Neural cell (in vitro differentiated cells): ENCODE measurements at regions not wholly inside any gene's neighbourhood (a gene's known extent, or its start where the extent isn't known, plus 50 kb on each side); places are given as distances from the start of the nearest gene placed in this dataset.

ENCODE experiments used
- EP300 ChIP-seq: fragments of 450-650 bp; conservative IDR thresholded peaks from 2 replicates; pipeline ENCODE4 v1.6.1; 2014; ENCODE audit warnings: antibody characterized with exemption, mild to moderate bottlenecking, moderate library complexity; ENCODE audit not compliant: poor library complexity, severe bottlenecking
- EZH2 ChIP-seq: fragments of 200-600, 300-800 bp; shearing (Covaris generic), sonication (generic); IDR thresholded peaks from 2 replicates; pipeline ENCODE4 v1.6.1; 2014; ENCODE audit warnings: antibody characterized with exemption, low read length, borderline replicate concordance, mild to moderate bottlenecking; ENCODE audit not compliant: insufficient read depth, poor library complexity, severe bottlenecking
- MXI1 ChIP-seq: fragments of 450-650 bp; conservative IDR thresholded peaks from 2 replicates; pipeline ENCODE4 v1.6.1; 2014; ENCODE audit warnings: antibody characterized with exemption, mild to moderate bottlenecking; ENCODE audit not compliant: poor library complexity, severe bottlenecking
- POLR2AphosphoS5 ChIP-seq: IDR thresholded peaks from 2 replicates; pipeline ENCODE4 v1.6.1; 2012
- RAD21 ChIP-seq: fragments of 450-650 bp; conservative IDR thresholded peaks from 2 replicates; pipeline ENCODE4 v1.6.1; 2014; ENCODE audit warnings: antibody characterized with exemption, mild to moderate bottlenecking, moderate library complexity
- SMC3 ChIP-seq: fragments of 450-650 bp; conservative IDR thresholded peaks from 2 replicates; pipeline ENCODE4 v1.6.1; 2014; ENCODE audit warnings: antibody characterized with exemption, mild to moderate bottlenecking, moderate library complexity; ENCODE audit not compliant: poor library complexity
- TAF1 ChIP-seq: IDR thresholded peaks from 2 replicates; pipeline ENCODE4 v1.6.1; 2012; ENCODE audit warnings: low read depth
- TF ChIP-seq, protein P1 (sequence below): fragments of 450-650 bp; IDR thresholded peaks from 2 replicates; pipeline ENCODE4 v1.5.1; 2014; ENCODE audit warnings: antibody characterized with exemption, mild to moderate bottlenecking, moderate library complexity; ENCODE audit not compliant: poor library complexity, severe bottlenecking
- TF ChIP-seq, protein P2 (sequence below): IDR thresholded peaks from 2 replicates; pipeline ENCODE4 v1.6.1; 2012; ENCODE audit warnings: borderline replicate concordance

DNA sequence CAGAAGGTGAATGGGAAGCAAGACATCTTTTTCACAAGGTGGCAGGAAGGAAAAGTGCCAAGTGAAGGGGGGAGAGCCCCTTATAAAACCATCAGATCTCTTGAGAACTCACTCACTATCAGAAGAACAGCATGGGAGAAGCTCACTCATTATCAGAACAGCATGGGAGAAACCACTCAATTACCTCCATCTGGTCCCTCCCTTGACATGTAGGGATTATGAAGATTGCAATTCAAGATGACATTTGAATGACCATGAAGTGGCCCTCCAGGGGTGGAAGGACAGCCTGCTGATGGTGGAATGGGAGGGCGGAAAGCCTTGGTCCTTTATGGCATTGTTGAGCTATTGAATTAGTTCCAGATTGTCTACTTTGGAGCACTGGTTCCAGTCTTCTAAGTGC lies 413.0 kb upstream of the MEX3C start:
- TF ChIP-seq, protein P1, sequence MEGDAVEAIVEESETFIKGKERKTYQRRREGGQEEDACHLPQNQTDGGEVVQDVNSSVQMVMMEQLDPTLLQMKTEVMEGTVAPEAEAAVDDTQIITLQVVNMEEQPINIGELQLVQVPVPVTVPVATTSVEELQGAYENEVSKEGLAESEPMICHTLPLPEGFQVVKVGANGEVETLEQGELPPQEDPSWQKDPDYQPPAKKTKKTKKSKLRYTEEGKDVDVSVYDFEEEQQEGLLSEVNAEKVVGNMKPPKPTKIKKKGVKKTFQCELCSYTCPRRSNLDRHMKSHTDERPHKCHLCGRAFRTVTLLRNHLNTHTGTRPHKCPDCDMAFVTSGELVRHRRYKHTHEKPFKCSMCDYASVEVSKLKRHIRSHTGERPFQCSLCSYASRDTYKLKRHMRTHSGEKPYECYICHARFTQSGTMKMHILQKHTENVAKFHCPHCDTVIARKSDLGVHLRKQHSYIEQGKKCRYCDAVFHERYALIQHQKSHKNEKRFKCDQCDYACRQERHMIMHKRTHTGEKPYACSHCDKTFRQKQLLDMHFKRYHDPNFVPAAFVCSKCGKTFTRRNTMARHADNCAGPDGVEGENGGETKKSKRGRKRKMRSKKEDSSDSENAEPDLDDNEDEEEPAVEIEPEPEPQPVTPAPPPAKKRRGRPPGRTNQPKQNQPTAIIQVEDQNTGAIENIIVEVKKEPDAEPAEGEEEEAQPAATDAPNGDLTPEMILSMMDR, result no peak
- TF ChIP-seq, protein P2, sequence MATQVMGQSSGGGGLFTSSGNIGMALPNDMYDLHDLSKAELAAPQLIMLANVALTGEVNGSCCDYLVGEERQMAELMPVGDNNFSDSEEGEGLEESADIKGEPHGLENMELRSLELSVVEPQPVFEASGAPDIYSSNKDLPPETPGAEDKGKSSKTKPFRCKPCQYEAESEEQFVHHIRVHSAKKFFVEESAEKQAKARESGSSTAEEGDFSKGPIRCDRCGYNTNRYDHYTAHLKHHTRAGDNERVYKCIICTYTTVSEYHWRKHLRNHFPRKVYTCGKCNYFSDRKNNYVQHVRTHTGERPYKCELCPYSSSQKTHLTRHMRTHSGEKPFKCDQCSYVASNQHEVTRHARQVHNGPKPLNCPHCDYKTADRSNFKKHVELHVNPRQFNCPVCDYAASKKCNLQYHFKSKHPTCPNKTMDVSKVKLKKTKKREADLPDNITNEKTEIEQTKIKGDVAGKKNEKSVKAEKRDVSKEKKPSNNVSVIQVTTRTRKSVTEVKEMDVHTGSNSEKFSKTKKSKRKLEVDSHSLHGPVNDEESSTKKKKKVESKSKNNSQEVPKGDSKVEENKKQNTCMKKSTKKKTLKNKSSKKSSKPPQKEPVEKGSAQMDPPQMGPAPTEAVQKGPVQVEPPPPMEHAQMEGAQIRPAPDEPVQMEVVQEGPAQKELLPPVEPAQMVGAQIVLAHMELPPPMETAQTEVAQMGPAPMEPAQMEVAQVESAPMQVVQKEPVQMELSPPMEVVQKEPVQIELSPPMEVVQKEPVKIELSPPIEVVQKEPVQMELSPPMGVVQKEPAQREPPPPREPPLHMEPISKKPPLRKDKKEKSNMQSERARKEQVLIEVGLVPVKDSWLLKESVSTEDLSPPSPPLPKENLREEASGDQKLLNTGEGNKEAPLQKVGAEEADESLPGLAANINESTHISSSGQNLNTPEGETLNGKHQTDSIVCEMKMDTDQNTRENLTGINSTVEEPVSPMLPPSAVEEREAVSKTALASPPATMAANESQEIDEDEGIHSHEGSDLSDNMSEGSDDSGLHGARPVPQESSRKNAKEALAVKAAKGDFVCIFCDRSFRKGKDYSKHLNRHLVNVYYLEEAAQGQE, result no peak
- TF ChIP-seq SMC3, result no peak
- TF ChIP-seq RAD21, result no peak
- no peak for TF ChIP-seq POLR2AphosphoS5
- no peak for TF ChIP-seq TAF1
- TF ChIP-seq EP300, result no peak
- no peak for TF ChIP-seq EZH2
- no peak for TF ChIP-seq MXI1
